ENCODE measurements at regions not wholly inside any gene's neighbourhood (a gene's known extent, or its start where the extent isn't known, plus 50 kb on each side); places are given as distances from the start of the nearest gene placed in this dataset.

- no peak overlapping the region for H3K9ac ChIP-seq
- H3K4me2 ChIP-seq, result no peak overlapping the region
- H3K36me3 ChIP-seq (ENCODE audit: insufficient read depth), result no peaks in the 10 kb centered on the region
- H3K27me3 ChIP-seq (ENCODE audit: insufficient read depth, low read depth), result no peaks in the 10 kb centered on the region
- H2AFZ ChIP-seq (ENCODE audit: low read depth), result no peak overlapping the region
- H3K4me3 ChIP-seq (IDR thresholded peaks at IDR 0.05; ENCODE audit: insufficient read depth, low read depth, low read length), result no peak overlapping the region
- TF ChIP-seq, protein P1, sequence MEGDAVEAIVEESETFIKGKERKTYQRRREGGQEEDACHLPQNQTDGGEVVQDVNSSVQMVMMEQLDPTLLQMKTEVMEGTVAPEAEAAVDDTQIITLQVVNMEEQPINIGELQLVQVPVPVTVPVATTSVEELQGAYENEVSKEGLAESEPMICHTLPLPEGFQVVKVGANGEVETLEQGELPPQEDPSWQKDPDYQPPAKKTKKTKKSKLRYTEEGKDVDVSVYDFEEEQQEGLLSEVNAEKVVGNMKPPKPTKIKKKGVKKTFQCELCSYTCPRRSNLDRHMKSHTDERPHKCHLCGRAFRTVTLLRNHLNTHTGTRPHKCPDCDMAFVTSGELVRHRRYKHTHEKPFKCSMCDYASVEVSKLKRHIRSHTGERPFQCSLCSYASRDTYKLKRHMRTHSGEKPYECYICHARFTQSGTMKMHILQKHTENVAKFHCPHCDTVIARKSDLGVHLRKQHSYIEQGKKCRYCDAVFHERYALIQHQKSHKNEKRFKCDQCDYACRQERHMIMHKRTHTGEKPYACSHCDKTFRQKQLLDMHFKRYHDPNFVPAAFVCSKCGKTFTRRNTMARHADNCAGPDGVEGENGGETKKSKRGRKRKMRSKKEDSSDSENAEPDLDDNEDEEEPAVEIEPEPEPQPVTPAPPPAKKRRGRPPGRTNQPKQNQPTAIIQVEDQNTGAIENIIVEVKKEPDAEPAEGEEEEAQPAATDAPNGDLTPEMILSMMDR (conservative IDR thresholded peaks at IDR 0.05; ENCODE audit: low read depth, low read length), result no peak
- H3K4me1 ChIP-seq (ENCODE audit: low read depth, poor library complexity, severe bottlenecking), result no peaks in the 10 kb centered on the region
- H3K79me2 ChIP-seq (ENCODE audit: insufficient read depth, low read depth), result no peaks in the 10 kb centered on the region
- no peaks in the 10 kb centered on the region for H4K20me1 ChIP-seq (ENCODE audit: insufficient read depth)
- no peak overlapping the region for H3K27ac ChIP-seq
These were observed 53.2 kb upstream of the C1orf87 start for GRCh38 chr1:60126723-60127122.
